ENCODE measurements at regions not wholly inside any gene's neighbourhood (a gene's known extent, or its start where the extent isn't known, plus 50 kb on each side); places are given as distances from the start of the nearest gene placed in this dataset.

DNA sequence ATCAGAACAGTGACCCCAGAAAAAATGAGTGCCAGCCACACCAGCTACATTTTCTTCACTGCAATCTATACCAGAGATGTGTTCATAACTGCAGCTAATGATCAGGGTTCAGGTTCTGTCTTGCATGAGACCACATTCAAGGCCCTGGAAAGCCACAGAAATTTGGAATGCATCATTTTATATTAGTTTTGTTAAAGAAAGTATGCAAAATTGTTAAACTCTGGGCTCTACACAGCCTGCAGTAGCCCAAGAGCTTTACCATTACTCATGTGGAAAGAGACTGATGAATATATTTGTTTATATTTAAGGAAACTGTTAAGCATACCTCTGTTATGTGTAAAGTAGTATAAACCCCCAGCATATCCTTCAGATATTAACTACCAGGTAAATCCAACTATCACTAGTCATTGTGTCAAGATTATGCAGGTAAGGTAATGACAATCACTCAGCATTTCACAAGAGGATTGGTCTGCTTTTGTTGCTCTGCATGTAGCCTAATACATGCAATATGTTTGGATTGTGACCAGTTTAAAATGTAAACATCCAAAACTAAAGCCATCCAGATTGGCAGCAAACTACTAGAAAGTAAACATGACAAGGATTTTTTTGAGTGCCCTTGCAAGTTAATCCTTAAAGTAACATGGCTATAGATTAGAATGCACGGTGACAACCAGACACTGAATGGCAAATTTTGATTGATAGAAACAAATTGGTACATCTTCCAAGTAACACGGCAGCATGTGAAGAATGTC, 429.1 kb upstream of the ARGLU1 start:
- DNase-seq, result no peak

DNA sequence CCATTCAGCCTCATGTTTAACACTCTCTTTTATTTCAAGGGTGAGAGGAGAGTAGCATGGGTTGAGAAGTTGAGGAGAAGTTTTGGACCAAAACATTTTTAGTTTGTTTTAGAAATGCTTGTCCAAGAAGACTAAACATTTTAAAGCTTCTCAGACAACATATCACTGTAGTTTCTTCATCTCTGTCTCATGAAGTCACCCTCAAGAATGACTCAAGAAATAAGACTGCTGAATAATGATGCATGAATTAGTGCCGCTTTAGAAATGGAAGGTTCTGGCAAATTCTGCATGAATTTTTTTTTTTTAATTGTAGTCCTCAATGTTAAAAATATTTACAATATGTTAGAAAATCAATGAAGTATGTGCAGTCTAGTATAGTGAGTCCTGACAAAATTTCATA, 422.7 kb upstream of the ARGLU1 start:
- no peak for DNase-seq

DNA sequence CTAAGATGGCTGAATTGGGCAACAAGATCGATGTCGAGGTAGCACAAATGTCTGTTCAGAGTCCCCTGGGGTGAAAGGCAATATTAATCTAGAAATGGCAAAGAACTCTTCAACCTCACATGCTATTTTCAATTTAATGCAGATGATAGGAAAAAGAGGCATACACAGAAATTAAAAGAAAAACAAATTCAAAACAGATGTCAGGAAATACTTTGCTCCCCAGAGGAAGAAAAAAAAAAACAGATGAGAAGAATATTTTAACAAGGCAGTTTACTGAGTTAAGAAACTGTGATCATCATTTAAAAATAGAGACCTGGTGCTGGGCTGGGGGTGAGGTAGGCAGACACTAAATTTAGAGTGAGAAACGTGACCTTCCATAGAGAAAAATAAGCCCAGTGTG, 421.9 kb upstream of the ARGLU1 start:
- no peak for DNase-seq

DNA sequence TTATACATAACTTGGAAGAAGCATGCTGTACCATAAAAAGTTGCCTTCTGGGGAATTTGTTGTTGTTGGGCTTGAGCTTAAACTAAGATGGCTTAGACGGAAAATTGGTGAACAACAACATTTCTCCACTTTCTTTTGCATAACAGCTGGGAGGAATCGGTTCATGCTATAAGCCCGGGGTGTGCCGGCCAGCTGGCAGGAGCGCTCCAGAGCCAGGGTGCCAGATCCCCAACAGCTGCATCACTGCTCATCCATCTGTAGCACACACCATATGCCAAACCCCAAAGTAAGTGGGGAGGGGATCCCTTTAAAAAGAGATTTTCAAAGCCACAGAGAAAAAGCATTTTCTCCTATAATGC, 419.5 kb upstream of the ARGLU1 start:
- no peak for DNase-seq

DNA sequence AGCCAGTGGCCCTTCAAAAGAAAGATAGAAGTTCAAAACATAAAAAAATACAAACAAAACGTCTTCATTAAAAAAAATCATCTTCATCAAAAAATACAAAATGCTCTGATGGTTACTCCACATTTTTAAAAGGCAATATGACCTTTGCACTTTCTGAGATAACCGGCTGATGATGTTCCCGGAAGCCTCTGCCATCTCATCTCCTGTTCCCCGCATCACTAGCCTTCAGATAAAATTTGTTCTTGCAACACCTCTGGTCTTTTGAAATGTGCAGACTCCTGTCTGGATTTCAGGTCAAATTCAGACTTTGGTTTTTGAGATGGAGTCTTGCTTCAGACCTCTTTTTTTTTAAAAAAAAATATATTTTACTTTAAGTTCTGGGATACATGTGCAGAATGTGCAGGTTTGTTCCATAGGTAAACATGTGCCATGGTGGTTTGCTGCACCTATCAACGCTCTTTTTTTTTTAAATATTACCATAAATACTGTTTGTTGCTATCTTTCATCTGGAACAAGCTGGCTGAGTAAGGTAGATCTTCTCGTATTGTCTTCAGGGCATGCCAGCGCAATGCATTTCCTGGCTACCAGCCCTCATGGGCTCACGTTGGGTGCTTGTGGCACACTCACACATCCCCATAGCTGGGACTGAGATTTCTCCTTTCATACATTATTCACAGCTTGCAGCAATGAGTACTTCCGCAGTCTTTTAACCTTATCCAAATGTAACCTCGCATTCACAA, 418.9 kb upstream of the ARGLU1 start:
- DNase-seq, result no peak

DNA sequence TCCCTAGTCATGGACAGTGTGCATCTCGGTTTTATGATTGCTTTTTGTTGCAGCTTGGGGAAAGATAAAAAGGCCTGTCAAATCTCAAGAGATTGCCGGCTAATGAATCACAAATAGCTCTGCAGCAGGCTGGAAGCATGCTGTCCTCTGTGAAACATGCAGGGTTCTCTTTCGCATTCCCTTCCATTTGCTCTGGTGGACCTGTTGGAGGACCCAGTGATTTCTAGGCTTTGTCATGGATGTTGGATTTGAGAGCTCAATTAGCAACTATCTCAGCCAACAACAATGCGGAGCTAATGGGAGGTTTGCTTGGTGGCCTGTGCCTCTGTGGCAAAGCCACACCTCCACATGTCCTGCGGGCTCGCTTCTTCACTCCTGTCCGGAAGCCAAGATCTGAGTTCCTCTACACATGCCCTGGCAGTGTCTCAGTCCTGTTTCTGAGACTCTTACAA, 418.1 kb upstream of the ARGLU1 start:
- no peak for DNase-seq

DNA sequence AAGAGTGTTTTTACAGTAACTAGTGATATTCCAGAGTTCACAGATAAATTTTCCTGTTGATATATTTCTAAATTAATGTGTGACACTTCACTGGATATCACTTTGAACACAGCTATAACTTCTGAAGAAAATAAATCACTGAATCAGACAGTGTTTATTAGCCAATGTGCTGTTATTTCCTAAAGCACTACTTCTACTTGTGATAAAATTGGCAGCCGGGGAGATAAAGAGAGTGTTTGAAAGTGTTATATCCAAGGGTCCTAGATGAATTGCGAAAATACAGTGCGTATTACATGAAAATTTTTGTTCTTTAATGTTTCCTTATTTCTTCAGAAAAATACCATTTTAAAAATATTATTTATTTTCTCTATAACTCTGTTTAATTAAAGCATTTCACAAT, 417.5 kb upstream of the ARGLU1 start:
- no peak for DNase-seq

DNA sequence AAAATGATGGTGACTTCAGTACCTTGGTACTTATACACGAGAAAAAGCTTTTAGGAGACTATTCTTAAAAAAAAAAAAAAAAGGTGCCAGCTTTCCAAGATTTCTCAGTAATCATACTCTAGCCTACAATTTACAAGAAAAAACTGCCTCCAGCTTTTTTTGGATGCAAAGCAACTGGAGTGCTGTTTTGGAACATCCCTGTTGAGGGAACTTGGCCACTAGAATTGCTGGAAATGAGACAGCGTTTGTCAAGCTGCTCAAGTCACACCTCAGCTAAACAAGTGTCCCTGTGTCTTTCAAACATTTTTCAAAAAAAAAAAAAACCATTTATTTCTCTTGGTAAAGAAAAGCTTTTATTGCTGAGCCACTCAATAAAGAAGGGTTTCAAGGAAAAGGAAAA, 413.1 kb upstream of the ARGLU1 start:
- DNase-seq, result peak; percentile 10

DNA sequence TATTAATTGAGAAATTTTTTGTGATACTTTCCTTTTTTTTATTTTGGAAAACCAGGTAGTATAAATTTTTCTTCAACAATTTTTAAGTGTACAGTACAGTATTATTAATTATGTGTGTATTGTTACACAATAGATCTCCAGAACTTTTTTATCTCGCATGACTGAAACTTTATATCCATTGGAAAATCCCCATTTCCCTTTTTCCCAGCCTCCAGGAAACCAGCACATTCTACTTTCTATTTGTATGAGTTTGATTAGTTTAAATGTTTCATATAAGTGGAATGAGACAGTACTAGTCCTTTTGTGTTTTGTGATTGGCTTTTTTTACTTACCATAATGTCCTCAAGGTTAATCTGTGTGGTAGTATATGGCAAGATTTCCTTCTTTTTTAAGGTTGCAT, 399.5 kb upstream of the ARGLU1 start:
- DNase-seq, result no peak

DNA sequence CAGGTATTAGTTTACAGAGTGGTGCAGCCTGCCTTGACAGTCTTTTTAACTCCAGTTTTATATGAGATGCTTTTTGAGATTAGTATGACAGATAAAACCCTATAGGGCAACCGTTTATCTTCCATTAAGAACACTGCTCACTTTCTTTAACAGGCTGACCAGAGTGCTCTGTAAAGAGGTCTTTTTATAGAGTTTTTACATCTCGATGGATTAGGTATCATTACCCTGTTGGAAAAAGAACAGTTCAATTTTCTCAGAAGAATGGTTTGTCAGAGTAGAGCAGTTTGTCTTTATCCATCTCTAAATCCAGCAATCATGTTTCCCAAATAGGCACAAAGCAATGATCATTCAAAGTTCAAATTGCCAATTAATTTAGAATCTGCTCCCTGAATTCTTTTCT, 395.2 kb upstream of the ARGLU1 start:
- DNase-seq, result no peak

DNA sequence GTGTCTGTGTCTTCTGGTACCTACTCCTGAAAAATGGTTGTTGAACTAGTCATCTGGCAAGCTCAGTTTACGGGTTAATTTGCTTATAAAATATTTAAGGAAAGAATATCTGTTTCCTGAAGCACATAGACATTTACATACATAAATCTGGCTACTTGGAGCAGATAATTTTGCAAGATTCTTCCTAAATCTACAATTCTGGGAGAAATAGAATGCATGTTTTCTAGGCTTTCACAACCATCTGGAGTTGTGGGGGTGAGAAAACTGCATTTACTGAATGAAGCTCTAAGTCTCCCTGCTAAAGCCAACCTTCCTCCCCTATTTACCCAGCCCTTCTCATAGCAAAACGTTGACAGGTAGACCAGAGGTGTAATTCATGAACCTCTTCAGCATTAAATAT, 393.7 kb upstream of the ARGLU1 start:
- DNase-seq, result no peak

DNA sequence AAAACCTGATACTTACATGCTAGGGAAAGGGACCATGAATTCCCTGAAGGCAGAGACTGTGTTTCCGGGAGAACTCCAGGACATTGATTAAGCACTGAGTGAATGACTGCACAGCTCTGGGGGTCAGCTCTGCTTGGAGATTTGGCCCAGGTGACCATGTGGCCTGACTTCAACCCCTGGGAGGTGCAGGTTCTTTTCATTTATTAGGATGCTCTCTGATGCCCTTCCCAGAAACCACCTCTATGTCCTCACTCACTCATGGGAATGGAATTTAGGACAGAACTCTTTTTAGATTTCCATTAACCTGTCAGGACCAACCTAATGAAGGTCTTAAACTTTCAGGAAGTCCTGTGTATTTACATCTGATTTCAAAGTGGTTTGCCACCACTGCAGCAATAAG, 393.3 kb upstream of the ARGLU1 start:
- DNase-seq, result no peak

DNA sequence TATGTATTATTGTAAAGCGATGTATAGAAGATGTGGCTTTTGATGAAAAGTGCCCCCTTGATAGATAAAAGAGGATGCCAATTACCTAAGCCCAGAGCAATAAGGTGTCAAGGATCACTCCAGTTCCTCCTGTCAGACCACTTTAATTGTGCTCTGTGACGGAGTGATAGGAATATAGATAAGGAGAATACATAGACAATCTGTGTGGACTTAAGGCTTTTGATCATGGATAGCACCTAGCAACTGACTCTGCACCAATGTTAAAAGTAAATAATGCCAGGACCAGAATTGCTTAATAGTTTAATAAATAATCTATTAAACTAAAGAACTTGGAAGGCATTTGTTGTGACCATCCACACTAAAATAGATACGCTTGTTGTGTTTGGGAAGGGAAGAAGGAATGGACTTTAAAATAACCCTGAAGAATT, 390.7 kb upstream of the ARGLU1 start:
- DNase-seq, result no peak

DNA sequence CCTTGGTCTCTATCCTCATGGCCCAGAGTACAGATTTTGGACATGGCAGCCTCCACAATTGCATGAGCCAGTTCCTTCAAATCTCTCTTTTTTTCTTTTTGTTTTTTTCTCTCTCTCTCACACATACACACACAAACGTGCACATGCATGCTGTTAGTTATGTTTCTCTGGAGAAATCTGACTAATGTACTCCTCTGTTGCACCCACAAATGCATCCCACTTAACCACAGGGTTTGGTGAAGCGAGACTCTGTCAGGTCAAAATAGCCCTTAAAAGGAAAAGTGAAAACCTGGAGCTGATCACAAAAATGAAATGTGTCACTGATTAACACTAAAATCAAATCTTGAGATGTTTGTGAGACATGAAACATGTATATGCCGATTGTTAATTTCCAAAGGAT, 374.6 kb upstream of the ARGLU1 start:
- no peak for DNase-seq

DNA sequence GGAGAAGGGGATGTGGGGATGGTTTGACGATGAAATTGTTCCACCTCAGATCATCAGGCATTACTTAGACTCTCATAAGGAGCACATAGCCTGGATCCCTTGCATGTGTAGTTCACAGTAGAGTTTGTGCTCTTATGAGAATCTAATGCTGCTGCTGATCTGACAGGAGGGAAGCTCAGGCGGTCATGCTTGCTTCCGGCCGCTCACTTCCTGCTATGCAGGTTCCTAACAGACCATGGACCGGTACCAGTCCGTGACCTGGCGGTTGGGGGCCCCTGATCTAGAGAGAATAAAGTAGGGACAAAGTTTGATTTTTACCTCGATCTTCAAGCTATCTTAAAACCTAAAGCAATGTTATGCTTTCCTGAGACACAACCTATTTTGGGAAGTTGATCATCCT, 373.8 kb upstream of the ARGLU1 start:
- DNase-seq, result no peak

DNA sequence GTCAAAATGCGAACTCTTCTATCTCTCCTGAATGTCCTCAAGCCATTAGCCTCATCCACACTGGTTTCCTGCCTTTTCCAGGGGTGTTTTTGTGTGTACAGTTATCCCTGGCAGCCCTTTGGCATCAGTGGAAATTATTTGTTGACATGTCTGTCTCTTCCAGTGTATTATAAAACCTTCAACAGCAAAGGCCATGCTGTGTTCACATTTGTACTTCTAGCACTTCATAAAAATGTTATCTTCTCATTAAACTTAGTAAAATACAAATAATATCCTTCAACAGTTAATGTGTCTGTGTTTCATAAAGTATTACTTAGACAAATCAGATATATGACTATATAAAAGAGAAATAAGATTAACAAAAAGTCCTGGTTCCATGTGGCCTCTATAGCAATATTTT, 359.5 kb upstream of the ARGLU1 start:
- no peak for DNase-seq

DNA sequence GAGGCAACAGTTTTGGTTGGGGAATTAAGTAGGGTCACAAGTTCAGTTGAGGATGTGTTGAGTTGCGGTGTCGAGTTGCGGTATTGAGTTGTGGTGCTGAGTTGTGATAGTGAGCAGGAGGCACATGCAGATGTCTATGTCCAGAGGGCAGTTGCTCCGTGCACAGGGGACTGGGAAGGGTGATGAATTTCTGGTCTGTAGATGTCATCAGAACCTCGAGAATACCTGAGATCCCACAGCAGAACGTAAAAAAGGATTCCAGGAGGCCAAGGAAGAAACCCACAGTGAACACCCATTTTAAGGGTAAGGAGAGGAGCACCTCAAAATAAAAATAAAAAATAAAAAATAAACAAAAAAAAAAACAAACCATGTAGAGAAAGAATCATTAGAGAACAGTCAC, 354.4 kb upstream of the ARGLU1 start:
- DNase-seq, result no peak

DNA sequence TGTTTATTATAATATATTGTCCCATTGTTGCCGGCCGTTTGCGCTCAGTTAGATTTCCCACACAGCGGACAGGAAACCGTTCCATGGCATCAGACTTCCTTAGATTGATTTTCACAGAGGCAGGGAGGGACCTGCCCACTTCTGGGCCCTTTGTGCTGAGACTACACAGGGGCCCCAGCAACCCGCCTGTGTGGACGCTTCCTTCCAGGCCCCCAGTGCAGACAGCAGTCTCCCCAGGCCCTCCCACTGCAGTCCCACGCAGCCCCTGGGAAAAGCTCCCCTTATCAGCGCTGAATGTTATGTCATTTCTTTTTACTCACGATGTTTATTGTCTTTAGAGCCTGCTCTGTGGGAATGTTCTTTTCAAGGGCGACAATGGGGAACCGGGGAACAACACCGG, 351.7 kb upstream of the ARGLU1 start:
- no peak for DNase-seq

DNA sequence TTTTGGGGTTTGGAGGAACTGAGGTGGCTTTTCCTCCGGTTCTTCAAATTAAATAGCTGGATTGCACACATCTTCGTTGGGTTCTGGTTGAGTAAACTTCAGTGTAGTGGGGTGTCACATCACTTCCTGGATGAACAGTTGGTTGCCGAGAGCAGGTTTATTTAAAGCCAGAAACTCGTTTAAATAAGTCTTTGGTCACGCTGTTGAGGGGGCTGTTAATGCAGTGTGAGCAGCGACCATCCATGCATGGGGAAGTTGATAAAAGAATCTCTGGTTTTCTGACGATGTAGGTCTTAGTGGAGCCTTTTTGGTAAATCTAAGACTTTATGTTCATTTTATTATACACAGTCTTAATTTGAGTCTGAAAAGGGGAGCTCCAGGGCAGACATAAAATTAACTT, 351.2 kb upstream of the ARGLU1 start:
- DNase-seq, result no peak

DNA sequence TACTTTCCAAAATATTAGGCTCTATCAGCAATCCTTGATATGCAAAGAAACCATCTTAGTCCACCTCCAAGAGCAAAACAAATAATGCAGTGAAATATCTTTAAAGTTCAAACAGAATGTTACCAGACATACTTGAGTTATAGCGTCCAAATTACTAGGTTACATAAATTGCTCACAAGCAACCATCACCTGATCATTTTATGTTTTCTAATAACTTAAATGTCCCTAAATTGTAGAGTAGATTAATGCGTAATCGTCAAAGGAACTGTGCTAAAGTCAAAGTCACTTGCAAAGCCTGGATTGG, 350.6 kb upstream of the ARGLU1 start:
- DNase-seq, result no peak

DNA sequence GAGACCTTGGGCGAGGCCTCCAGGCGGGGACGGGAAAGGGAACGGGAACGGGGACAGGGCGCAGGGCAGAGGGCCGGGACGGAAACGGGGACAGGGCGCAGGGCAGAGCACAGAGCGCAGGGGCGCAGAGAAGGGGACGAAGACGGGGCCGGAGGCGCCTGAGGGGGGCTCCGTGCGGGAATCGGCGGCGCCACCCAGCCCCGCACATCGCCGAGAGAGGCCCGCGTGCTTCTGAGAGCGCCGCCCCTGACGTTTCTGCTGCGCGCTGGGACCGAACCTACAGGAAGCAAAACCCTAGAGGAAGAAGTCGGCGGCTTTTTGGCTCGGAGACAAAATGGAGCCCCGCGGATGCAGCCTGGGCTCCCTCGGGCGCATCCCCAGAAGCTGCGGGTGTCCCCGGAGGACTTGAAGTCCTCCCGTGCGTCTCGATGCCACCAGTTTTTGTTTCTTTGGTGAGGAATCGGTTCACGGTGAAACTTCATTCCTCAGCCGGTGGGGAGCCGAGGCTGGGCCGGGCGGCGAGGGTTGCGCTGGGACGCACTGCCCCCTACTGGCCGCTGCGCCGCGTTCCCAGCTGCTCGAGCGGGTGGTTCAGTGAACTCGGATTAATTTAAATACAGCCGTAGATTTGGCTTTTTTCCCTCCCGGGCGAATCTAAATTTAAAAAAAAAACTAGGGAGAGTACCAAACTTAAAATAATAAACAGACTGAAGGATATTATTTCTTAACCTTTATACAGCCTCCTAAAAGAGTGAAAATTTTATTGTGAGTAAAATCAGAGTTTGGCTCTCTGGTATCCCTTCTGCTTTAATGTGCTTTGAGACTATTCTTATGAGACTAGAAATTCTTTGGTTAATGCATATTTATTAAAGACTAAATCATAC, 350.0 kb upstream of the ARGLU1 start:
- peak; percentile 85 for DNase-seq

DNA sequence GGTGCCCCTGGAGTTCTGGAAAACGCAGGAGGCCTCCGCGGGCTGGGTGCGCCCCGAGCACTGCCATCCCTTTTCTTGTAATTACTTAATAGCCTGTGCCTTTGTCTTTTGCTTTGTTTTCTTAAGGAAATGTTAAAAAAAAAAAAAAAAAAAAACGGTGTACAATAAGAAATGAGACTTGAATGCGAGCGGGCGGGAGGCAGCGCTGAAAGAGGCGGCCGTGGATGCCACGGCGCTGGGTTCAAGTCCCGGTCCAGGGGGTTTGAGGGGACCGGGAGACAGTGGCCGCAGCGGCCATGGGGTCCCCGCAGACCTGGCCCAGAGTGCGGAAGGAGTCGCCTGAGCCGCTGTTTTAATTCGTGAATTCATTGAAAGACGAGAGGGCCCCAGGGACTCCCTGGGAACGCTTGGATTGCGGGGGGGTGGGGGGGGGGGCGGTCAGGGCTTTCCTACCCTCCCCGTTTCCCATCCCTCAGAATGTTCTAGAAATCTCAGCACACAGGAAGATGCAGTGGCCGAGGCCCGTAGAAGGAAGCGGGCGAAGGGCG, 349.2 kb upstream of the ARGLU1 start:
- no peak for DNase-seq

DNA sequence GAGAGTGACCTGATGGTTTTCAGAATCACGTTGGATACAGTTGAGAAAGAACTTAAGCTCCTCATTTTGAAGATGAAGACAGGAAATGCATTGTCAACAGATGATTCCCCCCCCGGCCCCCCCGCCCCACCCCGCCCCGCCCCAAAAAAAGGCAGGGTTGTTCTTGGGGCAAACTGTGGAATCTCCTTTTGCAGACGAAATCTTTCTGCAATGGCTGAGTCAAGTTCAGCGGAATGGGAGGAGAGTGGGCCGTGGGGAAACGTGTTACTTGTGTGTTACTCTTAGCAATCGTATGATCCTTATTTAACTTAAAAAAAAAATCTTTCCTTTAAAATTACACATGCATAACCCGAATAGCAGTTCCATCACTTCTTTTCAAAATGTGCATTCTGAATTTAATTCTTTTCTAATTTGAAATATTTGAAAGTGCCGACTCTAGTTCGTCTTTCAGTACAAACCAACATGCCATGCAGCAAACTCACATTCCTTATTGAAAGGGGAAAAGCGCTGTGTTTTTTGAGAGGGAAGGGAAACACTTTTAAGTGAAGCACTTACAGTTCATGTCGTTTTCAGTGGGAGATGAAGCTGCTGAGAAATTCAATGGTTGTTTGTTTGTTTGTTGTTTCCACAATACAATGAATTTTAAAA, 348.5 kb upstream of the ARGLU1 start:
- no peak for DNase-seq
